SU-DHL-6 (cell line): ENCODE measurements at regions not wholly inside any gene's neighbourhood (a gene's known extent, or its start where the extent isn't known, plus 50 kb on each side); places are given as distances from the start of the nearest gene placed in this dataset.

Source experiments
- H2AFZ ChIP-seq: fragments of 200-600 bp; sonication (generic); 2 replicates; pipeline ENCODE4 v1.6.1; 2014; ENCODE audit warnings: low read depth, mild to moderate bottlenecking, moderate library complexity, mixed read lengths, antibody characterized with exemption, low read length; ENCODE audit not compliant: severe bottlenecking
- H3F3A ChIP-seq: fragments of 200-600 bp; shearing (Covaris generic); 2 replicates; pipeline ENCODE4 v1.6.0; 2016; ENCODE audit warnings: antibody characterized with exemption, mild to moderate bottlenecking; ENCODE audit not compliant: insufficient read depth
- H3K27ac ChIP-seq: fragments of 200-600 bp; sonication (generic); 2 replicates; pipeline ENCODE4 v1.5.1; 2016; ENCODE audit warnings: low read depth, mild to moderate bottlenecking, low read length, moderate library complexity, mixed read lengths
- H3K27me3 ChIP-seq: fragments of 200-600 bp; sonication (generic), shearing (Covaris generic); 2 replicates; pipeline ENCODE4 v1.6.0; 2014; ENCODE audit warnings: mild to moderate bottlenecking, low read length
- H3K36me3 ChIP-seq: fragments of 200-600 bp; sonication (generic); 2 replicates; pipeline ENCODE4 v1.6.1; 2014; ENCODE audit warnings: mild to moderate bottlenecking, low read length, mixed read lengths
- H3K4me2 ChIP-seq: fragments of 300-600, 200-600 bp; shearing (Covaris generic), sonication (generic); 2 replicates; pipeline ENCODE4 v1.6.0; 2014; ENCODE audit warnings: low read length, low read depth, mild to moderate bottlenecking; ENCODE audit not compliant: poor library complexity, severe bottlenecking
- H3K4me3 ChIP-seq: fragments of 200-600 bp; sonication (generic); 2 replicates; pipeline ENCODE4 v1.5.1; 2014; ENCODE audit warnings: antibody characterized with exemption, low read length, mild to moderate bottlenecking, mixed read lengths; ENCODE audit not compliant: insufficient read depth, poor library complexity, severe bottlenecking
- H3K79me2 ChIP-seq: fragments of 200-600 bp; sonication (generic); 2 replicates; pipeline ENCODE4 v1.6.1; 2014; ENCODE audit warnings: mild to moderate bottlenecking, low read length, moderate library complexity; ENCODE audit not compliant: insufficient read depth
- H3K9ac ChIP-seq: fragments of 200-600 bp; sonication (generic); 2 replicates; pipeline ENCODE4 v1.7.0; 2014; ENCODE audit warnings: mild to moderate bottlenecking, low read length
- H3K9me2 ChIP-seq: fragments of 200-600 bp; sonication (generic); replicated peaks from 2 replicates; pipeline ENCODE4 v1.6.1; 2014; ENCODE audit warnings: low read length; ENCODE audit not compliant: insufficient read depth
- H3K9me3 ChIP-seq: fragments of 200-600 bp; sonication (generic); 2 replicates; pipeline ENCODE4 v1.6.1; 2014; ENCODE audit warnings: low read length, mixed read lengths; ENCODE audit not compliant: insufficient read depth
- H4K20me1 ChIP-seq: fragments of 200-600 bp; sonication (generic); 2 replicates; pipeline ENCODE4 v1.6.1; 2014; ENCODE audit warnings: low read depth, mild to moderate bottlenecking, antibody characterized with exemption, low read length, moderate library complexity, mixed read lengths
- CTCF ChIP-seq: fragments of 200-600 bp; sonication (generic); IDR thresholded peaks from one replicate; pipeline ENCODE4 v1.5.1; 2017; ENCODE audit warnings: antibody characterized with exemption, mild to moderate bottlenecking, low read length, moderate library complexity; ENCODE audit not compliant: insufficient read depth, poor library complexity, severe bottlenecking
- EZH2phosphoT487 ChIP-seq: fragments of 200-600 bp; sonication (generic), shearing (Covaris generic); conservative IDR thresholded peaks from 2 replicates; pipeline ENCODE4 v1.6.1; 2018; ENCODE audit warnings: mild to moderate bottlenecking, antibody characterized with exemption, low read length, moderate library complexity, mixed read lengths

- Histone ChIP-seq H3K9me2 (no peaks in the 10 kb centered on the region), H2AFZ (no peak overlapping the region), H3F3A (no peaks in the 10 kb centered on the region), H3K36me3 (no peaks in the 10 kb centered on the region), H3K27ac (no peak overlapping the region), H4K20me1 (no peaks in the 10 kb centered on the region), H3K9ac (no peak overlapping the region), H3K79me2 (no peaks in the 10 kb centered on the region), H3K4me2 (no peak overlapping the region), H3K4me3 (no peak overlapping the region), H3K9me3 (no peaks in the 10 kb centered on the region), H3K27me3 (no peaks in the 10 kb centered on the region)
- TF ChIP-seq CTCF: no peak
- no peak for TF ChIP-seq EZH2phosphoT487
Measured at GRCh38 chr3:102183623-102184022, 251.2 kb upstream of the ZPLD1 start.

- no peaks in the 10 kb centered on the region for H4K20me1 ChIP-seq
- no peak overlapping the region for H3K4me3 ChIP-seq
- no peaks in the 10 kb centered on the region for H3F3A ChIP-seq
- no peaks in the 10 kb centered on the region for H3K9me3 ChIP-seq
- H3K4me2 ChIP-seq: no peak overlapping the region
- H2AFZ ChIP-seq: no peak overlapping the region
- H3K9me2 ChIP-seq: no peaks in the 10 kb centered on the region
- H3K36me3 ChIP-seq: no peaks in the 10 kb centered on the region
- no peaks in the 10 kb centered on the region for H3K79me2 ChIP-seq
- no peak overlapping the region for H3K9ac ChIP-seq
- no peak overlapping the region for H3K27ac ChIP-seq
- TF ChIP-seq EZH2phosphoT487: no peak
- TF ChIP-seq CTCF: no peak
- H3K27me3 ChIP-seq: no peaks in the 10 kb centered on the region
Measured at GRCh38 chr3:102189541-102189940, 245.3 kb upstream of the ZPLD1 start.

- H2AFZ ChIP-seq: no peak overlapping the region
- no peak overlapping the region for H3K27ac ChIP-seq
- H3K9me3 ChIP-seq: no peaks in the 10 kb centered on the region
- no peaks in the 10 kb centered on the region for H3K9me2 ChIP-seq
- TF ChIP-seq EZH2phosphoT487 (no peak), CTCF (no peak)
- no peaks in the 10 kb centered on the region for H3K79me2 ChIP-seq
- H3K36me3 ChIP-seq: no peaks in the 10 kb centered on the region
- no peaks in the 10 kb centered on the region for H3F3A ChIP-seq
- no peaks in the 10 kb centered on the region for H4K20me1 ChIP-seq
- no peak overlapping the region for H3K4me2 ChIP-seq
- no peaks in the 10 kb centered on the region for H3K27me3 ChIP-seq
- H3K4me3 ChIP-seq: no peak overlapping the region
- H3K9ac ChIP-seq: no peak overlapping the region
Measured at GRCh38 chr3:102189956-102190723, 244.7 kb upstream of the ZPLD1 start.
